Endothelial cell (in vitro differentiated cells): ENCODE measurements at regions not wholly inside any gene's neighbourhood (a gene's known extent, or its start where the extent isn't known, plus 50 kb on each side); places are given as distances from the start of the nearest gene placed in this dataset.
A peak's percentile ranks its signal among the peaks of the same experiment; 100 is the strongest.

Source experiments
- DNase-seq: peaks from one replicate; pipeline ENCODE4 v3.0.0; 2021; ENCODE audit warnings: low spot score
- H3K27ac Mint-ChIP-seq: one replicate; pipeline ENCODE4 v1.8.0; 2021; ENCODE audit warnings: mixed read lengths, inconsistent platforms; ENCODE audit not compliant: unreplicated experiment
- H3K27me3 Mint-ChIP-seq: one replicate; pipeline ENCODE4 v1.8.0; 2021; ENCODE audit warnings: mild to moderate bottlenecking, moderate library complexity, mixed read lengths, inconsistent platforms; ENCODE audit not compliant: unreplicated experiment
- H3K36me3 Mint-ChIP-seq: one replicate; pipeline ENCODE4 v1.8.0; 2021; ENCODE audit warnings: mild to moderate bottlenecking, low read depth, mixed read lengths, inconsistent platforms; ENCODE audit not compliant: unreplicated experiment
- H3K4me1 Mint-ChIP-seq: one replicate; pipeline ENCODE4 v1.8.0; 2021; ENCODE audit warnings: mild to moderate bottlenecking, mixed read lengths, inconsistent platforms; ENCODE audit not compliant: unreplicated experiment
- H3K4me3 Mint-ChIP-seq: one replicate; pipeline ENCODE4 v1.8.0; 2021; ENCODE audit warnings: mild to moderate bottlenecking, mixed read lengths, inconsistent platforms; ENCODE audit not compliant: unreplicated experiment
- H3K9me3 Mint-ChIP-seq: one replicate; pipeline ENCODE4 v1.8.0; 2021; ENCODE audit warnings: mixed read lengths, inconsistent platforms; ENCODE audit not compliant: unreplicated experiment
- TF ChIP-seq, protein P1 (sequence below): fragments of 200-600 bp; sonication (generic); IDR thresholded peaks from one replicate; pipeline ENCODE4 v1.5.0; 2021; ENCODE audit warnings: antibody characterized with exemption; ENCODE audit not compliant: unreplicated experiment

DNA sequence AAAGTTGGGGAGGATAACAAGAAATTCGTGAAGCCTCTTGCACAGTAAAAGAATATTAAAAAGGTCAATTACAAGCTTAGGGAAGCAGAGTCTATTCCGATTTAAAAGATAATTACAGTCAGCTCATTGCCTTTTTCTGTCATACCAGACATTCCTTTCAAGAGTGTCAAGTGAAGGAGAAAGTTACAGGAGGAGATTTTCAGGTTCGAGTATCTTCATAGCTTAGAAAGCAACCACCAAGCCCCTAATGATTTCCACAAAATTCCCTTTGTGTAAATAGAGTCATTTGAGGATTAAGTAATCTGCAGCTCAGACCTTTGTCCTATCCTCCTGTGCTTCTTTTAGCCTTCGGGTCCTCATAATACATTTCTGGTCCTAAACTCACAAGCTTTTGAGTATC is 414.9 kb downstream of the CDH2 start:
- no peaks in the 10 kb centered on the region for H3K27me3 Mint-ChIP-seq
- no peak overlapping the region for H3K27ac Mint-ChIP-seq
- H3K4me1 Mint-ChIP-seq: no peaks in the 10 kb centered on the region
- H3K36me3 Mint-ChIP-seq: no peaks in the 10 kb centered on the region
- no peak overlapping the region for H3K4me3 Mint-ChIP-seq
- DNase-seq: no peak
- no peaks in the 10 kb centered on the region for H3K9me3 Mint-ChIP-seq
- TF ChIP-seq, protein P1, sequence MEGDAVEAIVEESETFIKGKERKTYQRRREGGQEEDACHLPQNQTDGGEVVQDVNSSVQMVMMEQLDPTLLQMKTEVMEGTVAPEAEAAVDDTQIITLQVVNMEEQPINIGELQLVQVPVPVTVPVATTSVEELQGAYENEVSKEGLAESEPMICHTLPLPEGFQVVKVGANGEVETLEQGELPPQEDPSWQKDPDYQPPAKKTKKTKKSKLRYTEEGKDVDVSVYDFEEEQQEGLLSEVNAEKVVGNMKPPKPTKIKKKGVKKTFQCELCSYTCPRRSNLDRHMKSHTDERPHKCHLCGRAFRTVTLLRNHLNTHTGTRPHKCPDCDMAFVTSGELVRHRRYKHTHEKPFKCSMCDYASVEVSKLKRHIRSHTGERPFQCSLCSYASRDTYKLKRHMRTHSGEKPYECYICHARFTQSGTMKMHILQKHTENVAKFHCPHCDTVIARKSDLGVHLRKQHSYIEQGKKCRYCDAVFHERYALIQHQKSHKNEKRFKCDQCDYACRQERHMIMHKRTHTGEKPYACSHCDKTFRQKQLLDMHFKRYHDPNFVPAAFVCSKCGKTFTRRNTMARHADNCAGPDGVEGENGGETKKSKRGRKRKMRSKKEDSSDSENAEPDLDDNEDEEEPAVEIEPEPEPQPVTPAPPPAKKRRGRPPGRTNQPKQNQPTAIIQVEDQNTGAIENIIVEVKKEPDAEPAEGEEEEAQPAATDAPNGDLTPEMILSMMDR: no peak

DNA sequence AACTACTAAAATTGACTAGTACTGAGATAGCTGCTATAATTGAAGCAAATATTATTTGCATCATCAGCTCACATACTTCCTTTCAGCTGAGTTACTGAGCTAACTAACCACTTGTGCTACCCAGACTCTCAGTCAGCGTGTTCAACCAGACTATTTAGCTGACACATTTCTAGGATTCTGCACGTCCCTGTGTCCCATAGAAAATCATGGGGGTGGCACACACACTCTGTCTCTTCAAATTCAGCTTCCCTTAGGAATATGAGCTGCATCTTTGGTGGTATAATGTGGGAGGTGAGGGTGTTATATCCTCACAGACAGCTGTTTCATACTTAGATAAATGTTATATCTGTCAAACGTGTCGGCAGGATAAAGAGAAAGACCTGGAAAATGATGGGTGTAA is 424.0 kb downstream of the CDH2 start:
- H3K9me3 Mint-ChIP-seq: no peaks in the 10 kb centered on the region
- TF ChIP-seq, protein P1: no peak
- H3K27me3 Mint-ChIP-seq: peaks cover 3% of the 10 kb centered on the region
- DNase-seq: no peak
- H3K36me3 Mint-ChIP-seq: no peaks in the 10 kb centered on the region
- no peak overlapping the region for H3K27ac Mint-ChIP-seq
- no peaks in the 10 kb centered on the region for H3K4me1 Mint-ChIP-seq
- H3K4me3 Mint-ChIP-seq: no peak overlapping the region

DNA sequence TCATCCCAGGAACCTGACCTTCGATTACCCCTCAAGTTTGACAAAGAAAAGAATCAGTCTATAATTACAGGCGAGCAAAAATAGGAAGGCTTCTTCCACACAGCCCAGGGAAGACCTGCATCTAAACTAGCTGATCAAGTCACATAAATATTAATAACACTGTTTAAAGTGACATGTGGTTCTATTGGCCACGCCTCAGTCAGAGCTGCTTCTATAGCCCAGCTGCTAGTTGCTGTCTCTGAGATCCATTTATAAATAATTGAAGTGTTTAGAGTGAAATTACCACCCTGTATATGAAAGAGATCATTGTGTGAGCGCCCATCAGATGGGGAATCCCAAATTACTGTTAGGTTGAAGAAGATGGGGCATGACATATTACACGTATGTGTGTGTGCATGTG is 426.0 kb downstream of the CDH2 start:
- Mint-ChIP-seq H3K27ac (no peak overlapping the region), H3K4me1 (no peaks in the 10 kb centered on the region), H3K9me3 (no peaks in the 10 kb centered on the region), H3K4me3 (no peak overlapping the region), H3K36me3 (no peaks in the 10 kb centered on the region), H3K27me3 (peaks cover 3% of the 10 kb centered on the region)
- TF ChIP-seq, protein P1: no peak
- no peak for DNase-seq

DNA sequence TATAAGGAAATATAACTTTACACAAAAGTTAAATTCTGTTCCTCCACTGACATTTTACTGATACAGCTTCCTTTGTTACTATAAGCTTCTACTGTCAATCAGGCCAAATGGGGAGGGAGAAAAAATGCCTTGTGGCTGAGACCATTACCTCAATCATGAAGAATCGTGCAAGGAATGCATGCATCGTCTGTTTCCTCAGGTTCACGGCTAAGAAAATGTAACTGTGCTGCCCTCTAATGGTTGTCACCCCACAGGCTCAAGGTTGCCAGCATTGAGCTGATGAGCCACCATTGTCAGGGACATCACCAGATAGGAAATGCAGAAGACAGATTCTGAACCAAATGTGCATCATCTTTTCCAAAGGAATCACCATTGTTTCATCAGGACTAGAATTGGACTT is 426.9 kb downstream of the CDH2 start:
- TF ChIP-seq, protein P1: peak; percentile 53
- peak; percentile 69 for DNase-seq
- Mint-ChIP-seq H3K27me3 (peaks cover 3% of the 10 kb centered on the region), H3K27ac (no peak overlapping the region), H3K4me3 (no peak overlapping the region), H3K9me3 (no peaks in the 10 kb centered on the region), H3K4me1 (no peaks in the 10 kb centered on the region), H3K36me3 (no peaks in the 10 kb centered on the region)

DNA sequence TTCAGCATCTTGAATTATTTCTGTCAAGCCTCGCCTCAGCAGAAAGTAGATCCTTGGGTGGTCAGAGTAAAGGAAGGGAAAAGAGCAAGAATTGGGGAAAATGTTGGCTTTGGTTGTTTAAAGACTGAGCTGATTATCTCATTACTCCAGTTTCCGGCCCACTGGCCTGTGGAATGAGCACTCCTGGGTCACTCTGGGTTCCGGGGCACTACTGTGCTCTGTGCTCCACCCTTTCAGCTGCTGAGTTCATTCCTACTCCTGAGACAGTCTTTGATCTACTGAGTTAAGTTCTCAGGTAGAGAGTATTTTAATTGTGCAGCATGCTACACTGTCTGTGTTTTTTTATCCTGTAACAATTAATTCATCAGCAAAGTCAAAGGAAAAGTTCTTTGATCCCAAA is 427.7 kb downstream of the CDH2 start:
- TF ChIP-seq, protein P1: no peak
- Mint-ChIP-seq H3K27ac (no peak overlapping the region), H3K4me1 (no peaks in the 10 kb centered on the region), H3K27me3 (peaks cover 3% of the 10 kb centered on the region), H3K36me3 (no peaks in the 10 kb centered on the region), H3K4me3 (no peak overlapping the region), H3K9me3 (no peaks in the 10 kb centered on the region)
- no peak for DNase-seq
